Amniotic epithelial cell (primary cell): ENCODE measurements at regions not wholly inside any gene's neighbourhood (a gene's known extent, or its start where the extent isn't known, plus 50 kb on each side); places are given as distances from the start of the nearest gene placed in this dataset.
A peak's percentile ranks its signal among the peaks of the same experiment; 100 is the strongest.
"Not testable (repeated sequence)": the region's sequence is repeated elsewhere in the genome, so short reads cannot be mapped to it uniquely, and the experiment has no call there.

Experiments used
- DNase-seq: peaks from one replicate; pipeline ENCODE4 v3.0.0-alpha.2; 2010; ENCODE audit warnings: low read depth

DNA sequence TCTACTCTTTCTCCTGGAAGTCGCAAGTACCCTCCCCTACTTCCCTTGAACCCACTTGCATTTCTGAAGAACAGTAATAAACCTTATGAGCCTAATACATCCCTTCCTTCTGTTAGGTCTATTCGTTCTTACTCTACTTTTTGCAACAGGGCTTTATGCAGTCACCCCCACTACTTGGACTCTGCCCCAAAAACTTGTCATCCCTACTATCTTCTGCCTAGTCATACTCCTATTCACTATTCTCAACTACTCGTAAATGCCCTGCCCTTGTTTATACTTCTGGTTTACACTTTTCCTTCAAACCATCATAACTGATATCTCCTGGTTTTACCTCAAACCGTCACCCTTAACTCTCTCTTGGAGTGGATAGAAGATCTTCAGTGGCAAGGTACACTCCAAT, 55.2 kb upstream of the SLIT2 start:
- no peak for DNase-seq

DNA sequence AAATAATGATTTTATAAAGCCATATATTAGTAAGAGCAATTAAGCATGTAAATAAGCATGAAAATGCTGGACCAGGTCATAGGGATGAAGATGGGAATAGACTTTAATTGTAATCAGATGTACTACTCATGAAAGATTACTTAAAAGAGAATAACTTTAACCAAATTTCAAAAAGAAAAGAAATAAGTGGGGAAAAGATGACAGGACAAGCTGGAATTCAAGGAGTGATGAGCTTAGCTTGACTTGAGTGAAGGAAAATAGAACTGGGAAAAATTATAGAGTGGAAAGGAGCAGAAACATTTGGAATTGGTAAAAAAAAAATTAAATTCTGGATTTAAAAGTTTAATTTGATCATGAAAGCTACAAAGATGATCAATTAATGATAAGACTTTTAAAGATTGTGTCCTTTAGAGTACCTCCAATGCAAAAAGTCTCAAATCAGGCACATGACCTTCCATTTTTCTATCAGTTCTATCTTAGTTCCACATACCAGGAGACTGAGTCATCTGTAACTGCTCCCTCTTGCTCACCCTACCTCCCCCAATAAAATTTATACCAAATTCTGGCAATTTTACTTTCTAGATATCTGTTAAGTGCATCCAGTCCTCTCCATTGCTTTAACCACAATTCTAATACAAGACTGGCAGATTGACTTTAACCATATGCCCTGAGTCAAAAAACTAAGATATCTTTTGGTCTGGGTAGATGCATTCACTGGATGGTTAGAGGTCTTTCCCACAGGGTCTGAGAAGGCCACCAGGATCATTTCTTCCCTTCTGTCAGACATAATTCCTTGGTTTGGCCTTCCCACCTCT, 56.4 kb upstream of the SLIT2 start:
- peak; percentile 40 for DNase-seq

DNA sequence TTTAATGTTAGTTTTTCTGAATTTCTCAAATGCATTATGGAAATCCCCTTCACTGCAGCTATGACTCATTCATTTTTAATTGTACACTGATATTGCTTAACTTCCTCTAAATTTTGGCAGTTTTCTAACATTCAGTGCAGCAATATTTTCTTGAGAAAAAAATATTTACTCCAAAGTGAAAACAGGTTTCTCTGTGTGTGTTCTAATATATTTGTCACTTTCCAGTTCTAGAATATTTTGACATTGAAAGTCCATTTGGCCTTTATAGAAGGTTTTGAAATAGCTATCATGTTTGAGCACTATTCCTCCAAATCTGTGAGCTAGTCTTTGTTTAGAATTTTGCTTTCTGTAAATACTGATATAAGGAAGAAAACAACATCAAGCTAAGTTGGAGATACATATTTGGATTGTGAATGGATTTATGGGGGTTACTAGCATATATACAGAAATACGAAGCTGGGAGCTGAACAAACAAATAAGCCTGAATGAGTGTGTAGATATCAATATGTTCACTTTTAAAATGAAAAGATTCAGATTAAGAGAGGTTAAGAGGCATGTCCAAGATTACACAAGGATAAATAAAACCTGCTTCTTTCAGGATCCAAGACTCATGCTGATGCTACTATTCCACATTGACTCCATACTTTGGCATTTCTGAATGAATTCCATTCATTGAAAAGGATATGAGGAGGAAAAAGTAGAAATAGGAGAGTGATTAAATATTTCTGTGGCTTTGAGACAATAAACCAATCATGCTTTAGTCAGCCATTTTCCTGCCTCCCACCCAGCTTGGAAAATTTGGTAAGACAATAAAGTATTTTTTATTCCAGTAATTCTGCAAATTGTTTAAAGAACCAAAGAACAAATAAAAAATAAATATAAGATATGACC, 57.3 kb upstream of the SLIT2 start:
- DNase-seq = peak; percentile 62

DNA sequence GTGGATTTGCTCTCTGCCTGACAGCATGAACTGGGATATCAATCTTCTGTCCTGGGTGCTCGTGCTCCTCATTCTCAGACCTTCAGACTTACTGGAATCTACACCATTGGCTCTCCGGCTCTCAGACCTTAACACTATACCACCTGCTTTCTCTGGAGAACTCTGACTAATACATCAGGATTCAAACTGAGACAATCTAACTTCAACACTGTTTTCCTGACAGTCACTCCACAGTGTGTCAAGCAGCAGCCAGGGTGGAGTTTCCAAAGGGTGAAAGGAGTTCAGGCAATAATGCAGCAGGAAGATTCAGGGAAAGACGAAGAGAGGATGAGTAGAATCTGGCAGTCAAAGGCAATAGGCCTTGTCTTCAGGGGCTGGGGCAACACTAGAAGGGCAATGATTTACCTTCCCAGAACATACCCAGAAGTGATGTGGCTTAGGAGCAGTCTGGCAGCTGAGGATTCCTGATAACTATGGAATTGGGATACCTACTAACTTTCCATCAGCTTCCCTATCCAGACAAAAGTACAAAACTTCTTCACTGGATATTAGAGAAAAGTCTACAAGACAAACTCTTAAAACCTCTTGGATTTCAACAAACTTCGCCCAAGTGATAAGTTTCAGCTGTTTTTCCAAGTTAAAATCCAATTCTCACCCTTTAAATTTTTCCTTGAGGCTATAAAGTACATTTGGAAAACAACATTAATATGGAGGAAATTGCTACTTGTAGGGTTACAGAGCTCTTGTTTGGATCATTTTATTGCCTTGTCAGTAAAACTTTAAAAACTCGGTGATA, 58.4 kb upstream of the SLIT2 start:
- DNase-seq = no peak

DNA sequence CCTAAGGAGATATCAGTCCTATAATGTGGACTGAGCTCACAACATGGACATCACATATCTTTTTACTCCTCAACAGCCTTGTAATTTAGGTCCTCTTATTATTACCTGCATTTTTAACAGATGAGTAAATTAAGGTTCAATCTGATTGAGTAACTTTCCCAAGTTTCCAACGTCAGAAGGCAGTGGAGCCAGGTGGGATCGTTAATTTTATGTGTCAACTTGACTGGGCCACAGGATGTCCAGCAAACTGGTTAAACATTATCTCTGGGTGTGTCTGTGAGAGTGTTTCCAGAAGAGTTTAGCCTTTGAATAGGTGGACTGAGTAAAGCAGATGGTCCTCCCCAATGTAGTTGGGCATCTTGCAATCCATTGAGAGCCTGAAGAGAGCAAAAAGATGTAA, 59.0 kb upstream of the SLIT2 start:
- DNase-seq = no peak

DNA sequence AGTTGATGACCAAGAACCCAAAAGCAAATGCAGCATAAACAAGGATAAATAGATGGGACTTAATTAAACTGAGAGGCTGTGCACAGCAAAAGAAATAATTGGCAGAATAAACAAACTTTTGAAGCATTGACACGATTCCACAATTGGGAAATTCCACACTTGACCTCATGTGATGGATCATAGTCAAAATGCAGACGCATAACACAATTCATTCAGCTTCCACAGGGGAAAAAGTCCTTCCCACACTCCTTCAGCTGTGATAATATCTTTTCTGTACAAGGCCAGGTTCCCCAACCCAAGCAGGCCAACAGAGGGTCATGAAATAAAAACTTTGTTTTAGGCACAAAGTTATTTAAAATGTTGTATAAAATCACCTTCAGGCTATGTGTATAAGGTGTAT, 66.6 kb upstream of the SLIT2 start:
- DNase-seq = no peak

DNA sequence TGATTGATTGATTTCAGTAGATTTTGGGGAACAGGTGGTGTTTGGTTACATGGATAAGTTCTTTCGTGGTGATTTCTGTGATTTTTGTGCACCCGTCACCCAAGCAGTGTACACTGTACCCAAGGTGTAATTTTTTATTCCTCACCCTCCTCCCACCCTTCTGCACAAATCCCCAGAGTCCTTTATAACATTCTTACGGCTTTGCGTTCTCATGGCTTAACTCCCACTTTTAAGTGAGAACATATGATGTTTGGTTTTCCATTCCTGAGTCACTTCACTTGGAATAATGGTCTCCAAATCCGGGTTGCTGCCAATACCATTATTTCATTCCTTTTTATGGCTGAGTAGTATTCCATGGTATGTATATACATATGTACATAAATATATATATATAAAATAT, 68.6 kb upstream of the SLIT2 start:
- DNase-seq = not testable (repeated sequence)

DNA sequence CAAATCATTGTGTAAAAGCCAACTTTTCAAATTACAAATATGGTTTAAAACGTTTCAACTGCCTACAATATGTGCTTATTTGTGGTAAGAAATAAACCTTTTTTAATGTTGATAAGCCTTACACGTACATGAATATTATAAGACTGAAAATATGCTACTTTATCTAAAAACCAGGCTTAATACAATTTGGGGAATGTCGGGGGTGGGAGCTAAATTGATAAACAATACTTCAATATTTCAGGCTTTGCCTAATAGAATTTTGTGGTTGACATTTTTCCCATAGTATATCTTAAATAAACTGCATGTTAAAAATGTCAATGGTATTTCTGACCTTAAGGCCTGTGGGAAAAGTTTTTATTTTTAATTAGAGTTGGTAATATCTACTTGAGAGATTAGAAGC, 69.8 kb upstream of the SLIT2 start:
- DNase-seq = peak; percentile 27

DNA sequence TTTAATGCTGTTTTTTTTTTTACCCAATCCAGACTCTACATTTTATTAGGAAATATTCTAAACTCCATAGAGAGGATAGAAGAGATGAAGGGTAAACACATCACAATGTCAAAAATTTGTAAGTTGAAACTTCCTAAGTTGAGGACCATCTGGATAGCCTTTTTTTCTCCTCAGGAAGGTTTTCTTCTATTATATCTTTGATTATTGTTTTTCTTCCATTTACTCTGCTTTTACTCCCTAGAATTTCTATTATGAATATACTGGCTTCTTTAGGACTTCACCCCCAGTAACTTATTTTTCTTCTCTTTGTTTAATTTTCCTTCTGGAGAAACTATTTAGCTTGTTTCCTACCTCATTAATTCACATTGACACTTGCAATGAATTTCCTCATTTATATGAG, 71.2 kb upstream of the SLIT2 start:
- no peak for DNase-seq

DNA sequence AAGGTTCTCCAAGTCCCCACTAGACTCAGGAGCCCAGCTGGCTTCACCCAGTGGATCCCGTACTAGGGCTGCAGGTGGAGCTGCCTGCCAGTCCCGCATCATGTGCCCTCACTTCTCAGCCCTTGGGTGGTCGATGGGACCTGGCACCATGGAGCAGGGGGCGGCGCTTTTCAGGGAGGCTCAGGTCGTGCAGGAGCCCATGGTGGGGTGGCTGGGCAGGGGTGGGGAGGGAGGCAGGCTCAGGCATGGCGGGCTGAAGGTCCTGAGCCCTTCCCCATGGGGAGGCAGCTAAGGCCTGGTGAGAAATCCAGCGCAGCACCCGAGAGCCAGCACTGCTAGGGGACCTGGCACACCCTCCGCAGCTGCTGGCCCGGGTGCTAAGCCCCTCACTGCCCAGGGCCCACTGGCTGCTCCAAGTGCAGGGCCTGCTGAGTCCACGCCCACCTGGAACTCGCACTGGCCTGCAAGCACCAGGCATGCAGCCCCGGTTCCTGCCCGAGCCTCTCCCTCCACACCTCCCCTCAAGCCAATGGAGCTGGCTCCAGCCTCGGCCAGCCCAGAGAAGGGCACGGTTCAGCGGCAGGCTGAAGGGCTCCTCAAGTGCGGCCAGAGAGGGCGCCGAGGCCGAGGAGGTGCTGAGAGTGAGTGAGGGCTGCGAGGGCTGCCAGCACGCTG, 72.7 kb upstream of the SLIT2 start:
- no peak for DNase-seq

DNA sequence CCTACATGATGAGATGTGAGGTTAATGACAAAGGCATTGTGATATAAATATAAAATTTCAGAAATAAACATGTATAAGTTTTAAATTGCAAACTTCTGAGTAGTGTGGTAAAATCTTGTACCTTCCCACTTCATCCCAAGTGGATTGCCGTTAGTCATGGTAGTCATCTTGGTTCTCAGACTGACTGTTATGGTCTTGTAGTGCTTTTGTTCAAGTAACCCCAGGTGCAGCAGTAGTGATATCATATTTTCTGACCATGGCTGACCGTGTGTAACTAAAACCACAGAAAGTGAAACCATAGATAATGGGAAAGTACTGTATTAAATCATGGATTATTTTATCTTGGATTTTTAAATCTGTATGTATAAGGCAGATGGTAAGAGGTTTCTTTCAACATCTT, 74.8 kb upstream of the SLIT2 start:
- DNase-seq = peak; percentile 40

DNA sequence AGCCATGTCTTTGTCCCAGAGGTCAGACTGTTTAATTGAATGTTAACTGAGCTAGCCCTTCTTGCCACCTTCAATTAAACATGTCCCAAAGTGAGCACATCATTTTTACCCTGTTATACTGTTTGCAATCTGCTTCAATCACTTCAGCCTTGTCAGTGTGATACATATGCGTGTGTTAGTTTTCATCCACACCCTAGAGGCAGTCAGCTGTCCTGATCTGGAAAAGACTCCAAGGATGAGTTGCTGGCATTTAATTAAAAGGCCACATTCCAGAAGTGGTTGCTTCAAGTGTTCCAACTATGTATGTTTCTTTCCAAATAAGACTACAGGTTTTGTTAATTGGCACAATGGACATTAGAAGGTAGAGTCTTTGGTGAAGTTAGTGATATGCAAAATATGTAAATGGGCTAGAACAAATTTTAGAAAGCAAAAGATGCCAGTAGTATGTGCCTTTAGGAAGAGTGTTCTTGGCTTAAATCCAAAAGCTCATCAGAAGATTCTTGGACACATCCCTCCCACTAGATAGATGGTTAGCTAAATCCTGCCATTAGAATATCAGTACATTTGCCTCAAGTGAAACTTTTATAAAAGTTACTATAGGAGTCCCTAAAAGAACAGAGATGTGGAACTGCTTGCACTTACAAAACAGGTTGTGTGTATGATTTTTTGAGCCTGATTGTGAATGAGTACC, 79.5 kb upstream of the SLIT2 start:
- DNase-seq = no peak

DNA sequence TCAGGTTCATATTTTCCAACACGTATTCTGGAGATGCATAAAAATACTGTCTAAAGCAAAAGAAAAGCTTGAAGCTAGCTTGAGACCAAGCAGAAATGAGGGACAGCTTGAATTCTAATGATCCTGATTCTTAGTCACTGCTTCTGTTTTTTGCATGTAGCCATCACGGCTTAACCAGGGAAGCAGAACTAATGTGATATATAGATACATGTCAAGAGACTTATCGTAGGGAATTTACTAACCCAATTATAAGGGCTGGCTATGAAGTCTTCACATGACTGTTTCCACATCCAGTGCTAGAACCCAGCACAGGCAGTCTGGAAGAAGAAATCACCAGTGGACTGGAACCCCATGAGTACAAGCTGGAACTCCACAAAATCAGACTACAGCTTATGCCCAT, 85.2 kb upstream of the SLIT2 start:
- DNase-seq = no peak

DNA sequence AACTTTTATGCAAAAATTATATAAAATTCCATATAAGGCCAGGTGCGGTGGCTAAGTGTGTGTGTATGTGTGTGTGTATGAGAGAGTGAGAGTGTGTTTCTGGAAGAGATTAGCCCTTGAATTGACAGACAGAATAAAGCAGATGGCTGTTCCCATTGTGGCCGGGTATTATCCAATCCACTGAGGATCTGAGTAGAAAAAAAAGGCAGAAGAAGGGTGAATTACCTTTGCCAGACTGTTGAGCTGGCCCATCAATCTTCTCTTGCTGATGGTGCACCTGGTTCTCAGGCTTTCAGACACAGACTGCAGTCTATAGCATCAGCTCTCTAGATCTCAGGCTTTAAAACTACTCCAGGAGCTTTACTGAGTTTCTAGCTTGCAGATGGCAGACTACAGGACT, 92.2 kb upstream of the SLIT2 start:
- no peak for DNase-seq

DNA sequence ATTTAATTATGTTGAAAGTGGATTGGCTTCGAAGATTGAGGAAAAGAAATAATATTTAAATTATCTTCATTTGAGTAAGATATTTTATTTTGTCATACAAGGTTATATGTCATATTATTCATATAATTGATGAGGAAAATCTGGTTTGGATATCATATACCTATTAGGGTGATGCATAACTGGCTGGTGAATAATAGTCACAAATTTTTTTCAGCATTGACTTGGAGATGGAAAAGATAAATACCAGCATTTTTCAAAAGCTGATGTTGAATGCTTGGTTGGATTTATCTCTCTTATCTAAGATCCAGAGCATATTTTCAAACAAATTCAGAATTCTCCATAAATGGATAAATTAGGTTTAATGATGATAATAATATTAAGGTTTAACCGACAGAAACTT, 93.5 kb upstream of the SLIT2 start:
- DNase-seq = no peak

DNA sequence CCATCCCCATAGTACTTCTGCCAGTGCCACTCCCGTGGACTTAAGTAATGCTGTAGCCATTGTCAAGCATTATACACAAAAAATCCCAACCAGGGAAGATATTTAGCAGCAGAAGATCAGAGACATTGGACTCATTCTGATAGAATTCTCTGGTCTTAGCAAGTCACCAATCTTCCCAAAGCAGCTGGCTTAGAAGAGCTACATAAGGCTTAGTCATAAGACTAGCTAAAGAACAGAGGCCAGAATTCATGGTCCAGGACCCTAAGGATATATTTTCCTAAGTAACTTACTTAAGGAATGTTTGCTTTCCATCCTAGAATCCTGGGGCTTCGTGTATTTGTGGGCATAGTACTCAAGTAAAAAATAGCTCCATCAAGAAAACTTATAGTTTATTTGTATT, 100.3 kb upstream of the SLIT2 start:
- peak; percentile 1 for DNase-seq

DNA sequence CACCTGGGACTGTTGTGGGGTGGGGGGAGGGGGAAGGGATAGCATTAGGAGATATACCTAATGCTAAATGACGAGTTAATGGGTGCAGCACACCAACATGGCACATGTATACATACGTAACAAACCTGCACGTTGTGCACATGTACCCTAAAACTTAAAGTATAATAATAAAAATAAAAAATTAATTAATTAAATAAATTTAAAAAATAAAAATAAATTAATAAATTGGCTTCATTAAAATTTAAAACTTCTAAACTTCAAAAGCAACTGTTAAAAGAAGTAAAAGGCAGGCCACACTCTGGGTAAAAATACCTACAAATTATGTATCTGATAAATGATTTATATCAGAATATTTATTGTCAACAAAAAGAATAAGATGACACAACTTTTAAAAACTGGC, 102.6 kb upstream of the SLIT2 start:
- not testable (repeated sequence) for DNase-seq

DNA sequence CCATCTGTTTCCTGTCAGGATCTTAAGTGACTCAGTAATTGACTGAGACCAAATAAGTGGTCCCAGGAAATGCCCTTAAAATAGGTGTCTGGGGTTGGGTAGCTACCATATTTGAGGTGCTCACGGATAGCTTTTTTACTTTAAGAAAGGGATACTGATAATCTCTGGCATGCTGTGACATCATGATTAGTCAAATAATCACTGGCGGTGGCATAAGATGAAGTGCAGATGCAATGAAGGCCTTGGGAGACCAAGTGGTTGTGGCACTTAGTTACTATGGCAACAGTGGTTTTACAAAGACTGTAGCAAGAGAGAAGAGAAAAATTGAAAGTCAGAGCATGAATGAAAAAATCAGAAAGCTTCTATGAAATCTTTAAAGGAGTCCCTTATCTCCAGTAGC, 114.5 kb upstream of the SLIT2 start:
- DNase-seq = peak; percentile 62

DNA sequence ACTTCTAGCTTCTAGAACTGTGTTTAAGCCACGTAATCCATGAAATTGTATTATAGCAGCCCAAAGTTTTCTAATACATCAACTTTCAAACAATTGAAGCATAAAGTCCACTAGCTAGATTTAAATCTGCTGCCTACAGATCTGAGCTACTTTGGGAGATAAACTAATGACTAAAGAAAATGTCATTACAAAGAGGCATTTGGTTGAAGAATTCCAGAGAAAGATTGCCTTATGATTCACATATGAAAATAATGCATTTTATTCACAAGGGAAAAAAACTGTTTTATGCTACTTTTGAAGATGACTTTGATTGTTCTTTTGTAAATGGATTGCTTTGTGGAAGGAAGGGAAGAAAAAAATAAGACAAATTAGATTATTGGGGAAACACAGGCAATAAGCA, 124.1 kb upstream of the SLIT2 start:
- peak; percentile 26 for DNase-seq

DNA sequence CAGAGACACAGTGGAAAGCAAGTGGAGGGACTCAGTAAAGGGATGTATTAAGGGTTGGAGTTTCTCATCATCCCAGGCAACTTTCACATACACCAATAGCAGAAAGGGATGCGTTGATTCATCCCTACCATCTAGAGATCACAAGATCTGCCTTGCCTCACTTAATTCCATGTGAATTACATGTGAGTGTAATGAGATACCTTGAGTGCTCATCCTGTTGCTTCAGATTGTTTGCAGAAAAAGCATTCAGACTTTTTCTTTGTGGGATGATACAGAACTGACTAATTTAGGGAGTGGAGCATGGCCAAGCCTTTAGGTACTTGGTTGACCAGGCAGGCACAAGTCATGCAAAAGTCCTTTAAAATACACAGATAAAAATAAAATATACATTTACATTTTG, 124.8 kb upstream of the SLIT2 start:
- DNase-seq = peak; percentile 49

DNA sequence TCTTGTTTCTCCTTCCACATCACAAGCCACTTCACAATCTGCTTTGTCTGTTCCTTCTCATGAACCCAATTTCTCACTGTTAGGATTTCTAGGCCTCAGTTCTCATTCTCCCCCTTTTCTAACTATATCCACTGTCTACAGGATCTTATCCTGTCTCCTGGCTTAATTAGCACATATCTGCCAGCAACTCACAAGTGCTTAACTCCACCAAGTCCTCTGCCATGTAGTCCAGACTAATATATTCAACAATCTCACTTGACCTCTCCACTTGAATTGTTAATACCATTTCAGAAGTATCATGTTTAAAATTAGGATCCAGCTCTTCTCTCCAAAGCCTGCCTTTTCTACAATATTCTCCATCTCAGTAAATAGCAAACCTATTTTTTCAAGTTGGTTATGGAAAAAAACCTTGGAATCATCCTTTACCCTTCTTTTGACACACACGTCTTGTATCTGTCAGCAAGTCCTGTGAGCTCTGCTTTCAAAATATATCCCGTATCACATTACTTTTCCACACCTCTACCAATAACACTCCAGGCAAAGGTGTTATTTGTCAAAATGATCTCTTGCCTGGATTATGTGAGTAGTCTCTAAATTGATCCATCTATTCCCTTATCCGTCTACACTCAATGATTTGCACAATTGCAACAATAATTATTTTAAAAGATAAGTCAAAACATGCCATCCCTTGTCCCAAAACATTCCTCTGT, 127.2 kb upstream of the SLIT2 start:
- no peak for DNase-seq
